HCT116 (cell line): ENCODE measurements at regions not wholly inside any gene's neighbourhood (a gene's known extent, or its start where the extent isn't known, plus 50 kb on each side); places are given as distances from the start of the nearest gene placed in this dataset.

Experiments used
- ATAC-seq: fragments of 200-7000 bp; cut with Tn5 transposase; 2 replicates; pipeline ENCODE4 v1.9.1; 2020; ENCODE audit warnings: mild to moderate bottlenecking, moderate library complexity
- BruUV-seq: library from RNA; stranded (reverse); fragments of 400-500 nt; replicated peaks from 2 replicates; lab custom pipeline; 2021; lab: Mats Ljungman, UMichigan
- CTCF ChIA-PET: fragments of 300-600 bp; sonication (Branson Sonifier 250); formaldehyde crosslinking; loops from one replicate; lab custom pipeline; 2021; ENCODE audit warnings: antibody characterized with exemption; lab: Charles Lee
- POLR2A ChIA-PET: fragments of 300-600, 350-600 bp; sonication (Branson Sonifier 250); formaldehyde crosslinking; loops from one replicate; lab custom pipeline; 2021; ENCODE audit warnings: antibody characterized with exemption; lab: Charles Lee
- RAD21 ChIA-PET, 2 experiments: fragments of 300-600 bp; sonication (Branson Sonifier 250); formaldehyde crosslinking; loops; one replicate each; lab custom pipeline; 2023; ENCODE audit warnings: low total read pairs in 2 of 2; ENCODE audit not compliant: uncharacterized antibody in 2 of 2, unreplicated experiment in 2 of 2, low non-redundant PET in 1 of 2; lab: Charles Lee
- DNase-seq: peaks from one replicate; pipeline ENCODE4 v3.0.0-alpha.2; 2010; ENCODE audit warnings: low read depth, low spot score
- H2AFZ ChIP-seq: fragments of 200-600 bp; shearing (Covaris generic), sonication (generic); 2 replicates; pipeline ENCODE4 v1.6.1; 2017; ENCODE audit warnings: low read depth, mixed run types, mixed read lengths, antibody characterized with exemption, low read length; ENCODE audit not compliant: poor library complexity, severe bottlenecking
- H3K27ac ChIP-seq: 2 replicates; pipeline ENCODE4 v1.5.1; 2012; ENCODE audit warnings: low read depth, low read length
- H3K27me3 ChIP-seq: fragments of 200-600 bp; sonication (generic); 2 replicates; pipeline ENCODE4 v1.6.1; 2016; ENCODE audit warnings: mixed run types, low read length, mixed read lengths; ENCODE audit not compliant: insufficient read depth
- H3K36me3 ChIP-seq, 2 experiments: fragments of 200-500 bp in 1 of 2; fragments of 200-600 bp in 1 of 2; sonication (Bioruptor generic) in 1 of 2; sonication (generic) in 1 of 2; 2 replicates each; pipeline versions ENCODE4 v1.5.1 to v1.6.1; 2014 to 2016; ENCODE audit warnings: low read length in 2 of 2, inconsistent platforms in 1 of 2, mixed read lengths in 1 of 2, mixed run types in 1 of 2; ENCODE audit not compliant: insufficient read depth in 2 of 2, control insufficient read depth in 1 of 2
- H3K4me1 ChIP-seq, 2 experiments: fragments of 200-600 bp in 1 of 2; sonication (generic) in 1 of 2; 2 replicates each; pipeline versions ENCODE4 v1.5.1 to v1.6.1; 2012 to 2017; ENCODE audit warnings: low read length in 2 of 2, inconsistent platforms in 1 of 2, mild to moderate bottlenecking in 1 of 2, mixed read lengths in 1 of 2, mixed run types in 1 of 2, moderate library complexity in 1 of 2; ENCODE audit not compliant: insufficient read depth in 2 of 2, control insufficient read depth in 1 of 2
- H3K4me2 ChIP-seq: fragments of 200-600 bp; sonication (generic); 2 replicates; pipeline ENCODE4 v1.6.1; 2017; ENCODE audit warnings: mixed run types, low read length, mixed read lengths
- H3K4me3 ChIP-seq, 2 experiments: fragments of 200-600 bp in 1 of 2; sonication (generic) in 1 of 2; replicated peaks in 1 of 2; 2 replicates each; pipeline ENCODE4 v1.5.1; 2011 to 2016; ENCODE audit warnings: low read length in 2 of 2, control low read depth in 1 of 2, low read depth in 1 of 2, mild to moderate bottlenecking in 1 of 2, mixed read lengths in 1 of 2, mixed run types in 1 of 2
- H3K79me2 ChIP-seq: fragments of 200-600 bp; sonication (generic); 2 replicates; pipeline ENCODE4 v1.6.1; 2017; ENCODE audit warnings: mild to moderate bottlenecking, mixed run types, low read length, moderate library complexity, mixed read lengths; ENCODE audit not compliant: insufficient read depth
- H3K9ac ChIP-seq: fragments of 200-600 bp; sonication (generic); 2 replicates; pipeline ENCODE4 v1.6.1; 2016; ENCODE audit warnings: low read length, mixed read lengths
- H3K9me2 ChIP-seq: fragments of 200-600 bp; sonication (generic), shearing (Covaris generic); 2 replicates; pipeline ENCODE4 v1.6.1; 2017; ENCODE audit warnings: mixed run types, mild to moderate bottlenecking, moderate library complexity; ENCODE audit not compliant: insufficient read depth
- H3K9me3 ChIP-seq, 2 experiments: fragments of 200-500 bp in 1 of 2; fragments of 200-600 bp in 1 of 2; sonication (Bioruptor generic) in 1 of 2; sonication (generic) in 1 of 2; 2 replicates each; pipeline ENCODE4 v1.6.1; 2014 to 2017; ENCODE audit warnings: low read length in 2 of 2, mixed read lengths in 2 of 2, inconsistent platforms in 1 of 2, low read depth in 1 of 2, mild to moderate bottlenecking in 1 of 2, mixed run types in 1 of 2, moderate library complexity in 1 of 2; ENCODE audit not compliant: control insufficient read depth in 1 of 2, insufficient read depth in 1 of 2
- H4K20me1 ChIP-seq: fragments of 200-600 bp; sonication (generic), shearing (Covaris generic); 2 replicates; pipeline ENCODE4 v1.6.1; 2017; ENCODE audit warnings: mixed run types, mild to moderate bottlenecking, moderate library complexity; ENCODE audit not compliant: insufficient read depth
- CBX3 ChIP-seq: IDR thresholded peaks from 2 replicates; pipeline ENCODE4 v1.6.1; 2012; ENCODE audit warnings: low read depth
- EGR1 ChIP-seq: IDR thresholded peaks from 2 replicates; pipeline ENCODE4 v1.6.1; 2012; ENCODE audit warnings: low read depth
- JUND ChIP-seq: IDR thresholded peaks from 2 replicates; pipeline ENCODE4 v1.6.1; 2012
- POLR2A ChIP-seq: IDR thresholded peaks from 2 replicates; pipeline ENCODE4 v1.7.0; 2011; ENCODE audit warnings: borderline replicate concordance; ENCODE audit not compliant: insufficient read depth, insufficient read length; ENCODE audit errors: extremely low read depth
- POLR2AphosphoS5 ChIP-seq: IDR thresholded peaks from 2 replicates; pipeline ENCODE4 v1.6.1; 2011; ENCODE audit warnings: mild to moderate bottlenecking, low read depth, low read length, moderate library complexity
- SIN3A ChIP-seq: IDR thresholded peaks from 2 replicates; pipeline ENCODE4 v1.6.1; 2012; ENCODE audit warnings: low read depth
- TCF7L2 ChIP-seq: IDR thresholded peaks from 2 replicates; pipeline ENCODE4 v1.7.0; 2011; ENCODE audit warnings: borderline replicate concordance, inconsistent platforms; ENCODE audit not compliant: insufficient read depth, insufficient read length; ENCODE audit errors: extremely low read depth
- intact Hi-C: fragments of 100-400 bp; cut with micrococcal nuclease; formaldehyde crosslinking; loops from 2 replicates; pipeline ENCODE4 v1.10.0; 2022
- TF ChIP-seq, protein P1 (sequence below): IDR thresholded peaks from 2 replicates; pipeline ENCODE4 v1.6.1; 2012
- TF ChIP-seq, protein P2 (sequence below): IDR thresholded peaks from 2 replicates; pipeline ENCODE4 v1.6.1; 2012; ENCODE audit warnings: low read depth

DNA sequence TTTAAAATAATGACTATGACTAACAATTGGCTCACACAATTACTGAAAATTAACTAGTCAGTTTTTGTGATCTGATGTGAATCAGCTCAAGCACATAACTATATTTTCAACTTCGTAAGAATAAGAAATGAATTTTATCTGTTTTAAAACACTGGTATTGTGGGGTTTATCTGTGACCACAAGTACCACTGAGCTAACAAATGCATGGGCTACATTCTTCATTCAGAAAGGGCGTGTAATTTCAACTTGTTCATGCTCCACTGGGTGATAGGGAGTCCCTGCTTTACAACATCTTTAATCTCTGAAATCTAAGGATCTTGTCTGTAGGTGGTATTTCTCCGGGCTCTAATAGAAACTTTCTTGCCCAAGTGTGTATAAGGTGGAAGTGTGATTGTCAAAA, 1311.5 kb upstream of the GJE1 start:
- BruUV-seq = no TSS peak
- intact Hi-C loops = no loop called here
- Histone ChIP-seq H3K27me3 (no peaks in the 10 kb centered on the region), H3K9me3 (no peaks in the 10 kb centered on the region), H3K9ac (no peak overlapping the region), H3K4me3 (no peak overlapping the region), H3K36me3 (no peaks in the 10 kb centered on the region), H3K4me2 (no peak overlapping the region), H3K9me2 (no peaks in the 10 kb centered on the region), H2AFZ (no peak overlapping the region), H3K27ac (no peak overlapping the region), H4K20me1 (no peaks in the 10 kb centered on the region), H3K4me1 (no peaks in the 10 kb centered on the region), H3K79me2 (no peaks in the 10 kb centered on the region)
- ChIA-PET CTCF (no interaction called here), POLR2A (no interaction called here), RAD21 (no interaction called here)
- DNase-seq (no peak), ATAC-seq (no peak)
- TF ChIP-seq EGR1 (no peak), TCF7L2 (no peak), SIN3A (no peak), POLR2AphosphoS5 (no peak), POLR2A (no peak), CBX3 (no peak), JUND (no peak)
- TF ChIP-seq, protein P1, sequence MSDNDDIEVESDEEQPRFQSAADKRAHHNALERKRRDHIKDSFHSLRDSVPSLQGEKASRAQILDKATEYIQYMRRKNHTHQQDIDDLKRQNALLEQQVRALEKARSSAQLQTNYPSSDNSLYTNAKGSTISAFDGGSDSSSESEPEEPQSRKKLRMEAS = no peak
- TF ChIP-seq, protein P2, sequence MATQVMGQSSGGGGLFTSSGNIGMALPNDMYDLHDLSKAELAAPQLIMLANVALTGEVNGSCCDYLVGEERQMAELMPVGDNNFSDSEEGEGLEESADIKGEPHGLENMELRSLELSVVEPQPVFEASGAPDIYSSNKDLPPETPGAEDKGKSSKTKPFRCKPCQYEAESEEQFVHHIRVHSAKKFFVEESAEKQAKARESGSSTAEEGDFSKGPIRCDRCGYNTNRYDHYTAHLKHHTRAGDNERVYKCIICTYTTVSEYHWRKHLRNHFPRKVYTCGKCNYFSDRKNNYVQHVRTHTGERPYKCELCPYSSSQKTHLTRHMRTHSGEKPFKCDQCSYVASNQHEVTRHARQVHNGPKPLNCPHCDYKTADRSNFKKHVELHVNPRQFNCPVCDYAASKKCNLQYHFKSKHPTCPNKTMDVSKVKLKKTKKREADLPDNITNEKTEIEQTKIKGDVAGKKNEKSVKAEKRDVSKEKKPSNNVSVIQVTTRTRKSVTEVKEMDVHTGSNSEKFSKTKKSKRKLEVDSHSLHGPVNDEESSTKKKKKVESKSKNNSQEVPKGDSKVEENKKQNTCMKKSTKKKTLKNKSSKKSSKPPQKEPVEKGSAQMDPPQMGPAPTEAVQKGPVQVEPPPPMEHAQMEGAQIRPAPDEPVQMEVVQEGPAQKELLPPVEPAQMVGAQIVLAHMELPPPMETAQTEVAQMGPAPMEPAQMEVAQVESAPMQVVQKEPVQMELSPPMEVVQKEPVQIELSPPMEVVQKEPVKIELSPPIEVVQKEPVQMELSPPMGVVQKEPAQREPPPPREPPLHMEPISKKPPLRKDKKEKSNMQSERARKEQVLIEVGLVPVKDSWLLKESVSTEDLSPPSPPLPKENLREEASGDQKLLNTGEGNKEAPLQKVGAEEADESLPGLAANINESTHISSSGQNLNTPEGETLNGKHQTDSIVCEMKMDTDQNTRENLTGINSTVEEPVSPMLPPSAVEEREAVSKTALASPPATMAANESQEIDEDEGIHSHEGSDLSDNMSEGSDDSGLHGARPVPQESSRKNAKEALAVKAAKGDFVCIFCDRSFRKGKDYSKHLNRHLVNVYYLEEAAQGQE = no peak
